HepG2 (cell line): ENCODE measurements at regions not wholly inside any gene's neighbourhood (a gene's known extent, or its start where the extent isn't known, plus 50 kb on each side); places are given as distances from the start of the nearest gene placed in this dataset.

Experiments
- ARNT ChIP-seq: fragments of 450-650 bp; IDR thresholded peaks from 2 replicates; pipeline ENCODE4 v1.6.1; 2017
- ARNTL ChIP-seq: sonication (generic); formaldehyde crosslinking; IDR thresholded peaks from 2 replicates; pipeline ENCODE4 v1.4.0; 2020; ENCODE audit warnings: mild to moderate bottlenecking, missing genetic modification reagents
- ATF1 ChIP-seq: IDR thresholded peaks from 2 replicates; pipeline ENCODE4 v1.6.1; 2016; ENCODE audit warnings: mild to moderate bottlenecking, control low read depth
- CREM ChIP-seq, 2 experiments: sonication (generic) in 1 of 2; formaldehyde crosslinking in 1 of 2; IDR thresholded peaks; 2 replicates each; pipeline versions ENCODE4 v1.4.0 to v1.6.1; 2016 to 2020; ENCODE audit warnings: antibody characterized with exemption in 1 of 2, mild to moderate bottlenecking in 1 of 2, missing genetic modification reagents in 1 of 2
- FOXO1 ChIP-seq: sonication (generic); formaldehyde crosslinking; IDR thresholded peaks from 2 replicates; pipeline ENCODE4 v1.4.0; 2020; ENCODE audit warnings: missing genetic modification reagents
- GTF3A ChIP-seq: sonication (generic); formaldehyde crosslinking; conservative IDR thresholded peaks from 2 replicates; pipeline ENCODE4 v1.4.0; 2020; ENCODE audit warnings: mild to moderate bottlenecking, missing genetic modification reagents
- HMG20B ChIP-seq: conservative IDR thresholded peaks from 2 replicates; pipeline ENCODE4 v1.6.1; 2016; ENCODE audit warnings: missing genetic modification reagents, missing compliant biosample characterization
- HOXA9 ChIP-seq: sonication (generic); formaldehyde crosslinking; IDR thresholded peaks from 2 replicates; pipeline ENCODE4 v1.8.1; 2022; ENCODE audit warnings: missing genetic modification reagents, mild to moderate bottlenecking, moderate library complexity, borderline replicate concordance
- IKZF1 ChIP-seq: fragments of 450-650 bp; IDR thresholded peaks from 2 replicates; pipeline ENCODE4 v1.7.1; 2016
- JARID2 ChIP-seq: sonication (generic); formaldehyde crosslinking; IDR thresholded peaks from 2 replicates; pipeline ENCODE4 v1.8.1; 2023; ENCODE audit warnings: missing genetic modification reagents, inconsistent platforms; ENCODE audit not compliant: insufficient replicate concordance
- MAX ChIP-seq: IDR thresholded peaks from 2 replicates; pipeline ENCODE4 v1.6.1; 2012; ENCODE audit warnings: inconsistent platforms
- NFIB ChIP-seq: sonication (generic); formaldehyde crosslinking; IDR thresholded peaks from 2 replicates; pipeline ENCODE4 v1.9.0; 2021; ENCODE audit warnings: missing genetic modification reagents, mild to moderate bottlenecking, borderline replicate concordance
- PHF8 ChIP-seq: sonication (generic); formaldehyde crosslinking; IDR thresholded peaks from 2 replicates; pipeline ENCODE4 v1.5.0; 2020; ENCODE audit warnings: missing genetic modification reagents
- RFXANK ChIP-seq: IDR thresholded peaks from 2 replicates; pipeline ENCODE4 v1.6.1; 2016
- SMARCC2 ChIP-seq: fragments of 450-650 bp; IDR thresholded peaks from 2 replicates; pipeline ENCODE4 v1.6.1; 2017; ENCODE audit warnings: antibody characterized with exemption, mild to moderate bottlenecking
- SMYD3 ChIP-seq: sonication (generic); formaldehyde crosslinking; IDR thresholded peaks from 2 replicates; pipeline ENCODE4 v1.8.1; 2023; ENCODE audit warnings: mild to moderate bottlenecking, missing genetic modification reagents
- TARDBP ChIP-seq: sonication (generic); formaldehyde crosslinking; IDR thresholded peaks from 2 replicates; pipeline ENCODE4 v1.8.0; 2022; ENCODE audit warnings: mild to moderate bottlenecking, missing genetic modification reagents
- ZGPAT ChIP-seq: IDR thresholded peaks from 2 replicates; pipeline ENCODE4 v1.6.1; 2016; ENCODE audit warnings: mild to moderate bottlenecking
- ZNF510 ChIP-seq: sonication (generic); formaldehyde crosslinking; IDR thresholded peaks from 2 replicates; pipeline ENCODE4 v1.4.0; 2020; ENCODE audit warnings: low read depth, mild to moderate bottlenecking, missing genetic modification reagents
- ZNF564 ChIP-seq: sonication (generic); formaldehyde crosslinking; IDR thresholded peaks from 2 replicates; pipeline ENCODE4 v1.8.1; 2023; ENCODE audit warnings: mild to moderate bottlenecking, missing genetic modification reagents
- ZNF773 ChIP-seq: sonication (generic); formaldehyde crosslinking; IDR thresholded peaks from 2 replicates; pipeline ENCODE4 v1.4.0; 2020; ENCODE audit warnings: missing genetic modification reagents, borderline replicate concordance
- TF ChIP-seq, protein P1 (sequence below): sonication (generic); formaldehyde crosslinking; IDR thresholded peaks from 2 replicates; pipeline ENCODE4 v1.4.0; 2020; ENCODE audit warnings: missing genetic modification reagents
- TF ChIP-seq, protein P2 (sequence below): sonication (generic); formaldehyde crosslinking; IDR thresholded peaks from 2 replicates; pipeline ENCODE4 v1.4.0; 2020; ENCODE audit warnings: missing genetic modification reagents
- TF ChIP-seq, protein P3 (sequence below): IDR thresholded peaks from 2 replicates; pipeline ENCODE4 v1.6.1; 2018; ENCODE audit warnings: missing genetic modification reagents, mild to moderate bottlenecking, missing compliant biosample characterization
- TF ChIP-seq, protein P4 (sequence below): IDR thresholded peaks from 2 replicates; pipeline ENCODE4 v1.6.1; 2016; ENCODE audit warnings: missing compliant biosample characterization, missing genetic modification reagents, borderline replicate concordance

DNA sequence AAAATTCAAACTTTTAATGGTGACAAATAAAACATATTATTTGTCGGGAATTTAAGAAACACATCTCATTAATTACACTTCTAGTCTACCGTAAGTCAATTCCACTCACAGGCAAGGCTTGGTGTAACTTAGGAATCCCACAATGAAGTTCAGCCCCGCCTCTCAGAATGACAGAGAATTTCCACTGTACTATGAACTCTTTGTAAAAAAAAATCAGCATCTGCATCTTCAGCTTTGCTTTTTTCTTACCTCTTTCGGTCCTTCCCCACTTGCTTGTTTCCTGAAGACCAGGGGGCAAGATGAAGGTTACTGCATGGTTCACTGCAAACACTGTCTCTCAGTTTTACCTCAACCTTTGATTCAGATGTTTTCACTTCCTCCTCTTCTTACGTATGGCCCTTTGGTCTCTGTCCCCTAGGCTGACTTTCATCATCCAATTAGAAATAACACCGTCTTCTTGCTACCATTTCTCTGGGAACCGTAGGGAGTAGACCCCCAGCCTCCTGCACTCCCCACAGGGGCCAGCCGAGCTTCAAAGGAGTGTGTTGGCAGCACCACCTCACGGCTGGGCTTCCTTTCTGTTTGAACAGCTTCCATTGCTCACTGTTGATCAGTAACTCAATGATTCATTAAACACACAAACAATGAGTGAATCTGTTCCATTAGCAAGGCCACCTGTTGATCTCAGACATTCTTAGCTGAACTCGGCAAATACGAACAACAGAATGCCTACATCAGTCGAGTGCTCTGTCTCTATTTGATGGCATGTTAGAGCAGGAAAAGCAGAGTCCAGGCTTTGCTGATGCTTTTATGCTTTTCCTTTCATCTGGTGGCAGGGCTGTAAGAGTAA lies 343.0 kb downstream of the BMP4 start (continued):
- TF ChIP-seq ARNTL (CRISPR knock-in tag) (peak; percentile 31; the same call in 1 of the 2 replicates), GTF3A (CRISPR knock-in tag) (no peak), NFIB (CRISPR knock-in tag) (no peak), RFXANK (CRISPR knock-in tag) (peak; percentile 71; the same call in 1 of the 2 replicates), MAX (peak; percentile 66), ZNF564 (CRISPR knock-in tag) (0 out of 2 replicates have a peak, but pooled peaks have one; percentile 33), HOXA9 (no peak), ZGPAT (peak; percentile 95), ATF1 (peak; percentile 79), PHF8 (CRISPR knock-in tag) (peak; percentile 53; the same call in 1 of the 2 replicates), ZNF510 (no peak), TARDBP (CRISPR knock-in tag) (peak; percentile 96), SMARCC2 (peak; percentile 80; the same call in 1 of the 2 replicates), SMYD3 (CRISPR knock-in tag) (peak; percentile 60; the same call in 1 of the 2 replicates), CREM (IDR thresholded peaks at IDR 0.05) (peak; percentile 94), CREM (CRISPR knock-in tag; IDR thresholded peaks at IDR 0.05) (no peak), ARNT (no peak), HMG20B (CRISPR knock-in tag) (peak; percentile 93), FOXO1 (CRISPR knock-in tag) (peak; percentile 98), ZNF773 (no peak), JARID2 (CRISPR knock-in tag) (peak; percentile 63), IKZF1 (no peak)
- TF ChIP-seq, protein P1, sequence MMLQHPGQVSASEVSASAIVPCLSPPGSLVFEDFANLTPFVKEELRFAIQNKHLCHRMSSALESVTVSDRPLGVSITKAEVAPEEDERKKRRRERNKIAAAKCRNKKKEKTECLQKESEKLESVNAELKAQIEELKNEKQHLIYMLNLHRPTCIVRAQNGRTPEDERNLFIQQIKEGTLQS (CRISPR knock-in tag) = peak; percentile 96
- TF ChIP-seq, protein P2, sequence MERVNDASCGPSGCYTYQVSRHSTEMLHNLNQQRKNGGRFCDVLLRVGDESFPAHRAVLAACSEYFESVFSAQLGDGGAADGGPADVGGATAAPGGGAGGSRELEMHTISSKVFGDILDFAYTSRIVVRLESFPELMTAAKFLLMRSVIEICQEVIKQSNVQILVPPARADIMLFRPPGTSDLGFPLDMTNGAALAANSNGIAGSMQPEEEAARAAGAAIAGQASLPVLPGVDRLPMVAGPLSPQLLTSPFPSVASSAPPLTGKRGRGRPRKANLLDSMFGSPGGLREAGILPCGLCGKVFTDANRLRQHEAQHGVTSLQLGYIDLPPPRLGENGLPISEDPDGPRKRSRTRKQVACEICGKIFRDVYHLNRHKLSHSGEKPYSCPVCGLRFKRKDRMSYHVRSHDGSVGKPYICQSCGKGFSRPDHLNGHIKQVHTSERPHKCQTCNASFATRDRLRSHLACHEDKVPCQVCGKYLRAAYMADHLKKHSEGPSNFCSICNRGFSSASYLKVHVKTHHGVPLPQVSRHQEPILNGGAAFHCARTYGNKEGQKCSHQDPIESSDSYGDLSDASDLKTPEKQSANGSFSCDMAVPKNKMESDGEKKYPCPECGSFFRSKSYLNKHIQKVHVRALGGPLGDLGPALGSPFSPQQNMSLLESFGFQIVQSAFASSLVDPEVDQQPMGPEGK (CRISPR knock-in tag) = peak; percentile 94
- TF ChIP-seq, protein P3, sequence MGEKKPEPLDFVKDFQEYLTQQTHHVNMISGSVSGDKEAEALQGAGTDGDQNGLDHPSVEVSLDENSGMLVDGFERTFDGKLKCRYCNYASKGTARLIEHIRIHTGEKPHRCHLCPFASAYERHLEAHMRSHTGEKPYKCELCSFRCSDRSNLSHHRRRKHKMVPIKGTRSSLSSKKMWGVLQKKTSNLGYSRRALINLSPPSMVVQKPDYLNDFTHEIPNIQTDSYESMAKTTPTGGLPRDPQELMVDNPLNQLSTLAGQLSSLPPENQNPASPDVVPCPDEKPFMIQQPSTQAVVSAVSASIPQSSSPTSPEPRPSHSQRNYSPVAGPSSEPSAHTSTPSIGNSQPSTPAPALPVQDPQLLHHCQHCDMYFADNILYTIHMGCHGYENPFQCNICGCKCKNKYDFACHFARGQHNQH (CRISPR knock-in tag) = peak; percentile 98
- TF ChIP-seq, protein P4, sequence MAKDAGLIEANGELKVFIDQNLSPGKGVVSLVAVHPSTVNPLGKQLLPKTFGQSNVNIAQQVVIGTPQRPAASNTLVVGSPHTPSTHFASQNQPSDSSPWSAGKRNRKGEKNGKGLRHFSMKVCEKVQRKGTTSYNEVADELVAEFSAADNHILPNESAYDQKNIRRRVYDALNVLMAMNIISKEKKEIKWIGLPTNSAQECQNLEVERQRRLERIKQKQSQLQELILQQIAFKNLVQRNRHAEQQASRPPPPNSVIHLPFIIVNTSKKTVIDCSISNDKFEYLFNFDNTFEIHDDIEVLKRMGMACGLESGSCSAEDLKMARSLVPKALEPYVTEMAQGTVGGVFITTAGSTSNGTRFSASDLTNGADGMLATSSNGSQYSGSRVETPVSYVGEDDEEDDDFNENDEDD = 0 out of 2 replicates have a peak, but pooled peaks have one; percentile 66
